ENCODE measurements at regions not wholly inside any gene's neighbourhood (a gene's known extent, or its start where the extent isn't known, plus 50 kb on each side); places are given as distances from the start of the nearest gene placed in this dataset.

GRCh38 chr11:45476126-45476525 is 189.3 kb downstream of the CHST1 start:
- no peak overlapping the region for H4K8ac ChIP-seq (replicated peaks; ENCODE audit: insufficient read length, low read depth, low read length)
- H3K27me3 Mint-ChIP-seq (ENCODE audit: low read depth): peaks cover 13% of the 10 kb centered on the region
- H2BK5ac ChIP-seq (ENCODE audit: insufficient read length, low read length): no peak overlapping the region

More at GRCh38 chr11:45476126-45476525, 189.3 kb downstream of the CHST1 start:
- no peak overlapping the region for H4K5ac ChIP-seq (ENCODE audit: insufficient read length, low read depth, low read length)
- H2BK12ac ChIP-seq (ENCODE audit: insufficient read length, low read depth, low read length): no peak overlapping the region
- H3K23ac ChIP-seq (ENCODE audit: insufficient read length, low read depth, low read length): no peak overlapping the region
- no peaks in the 10 kb centered on the region for H3K79me1 ChIP-seq (ENCODE audit: insufficient read depth, low read depth, low read length, poor library complexity, severe bottlenecking)
- H3K36me3 Mint-ChIP-seq (ENCODE audit: insufficient read depth in 1 of 3, low read depth in 3 of 3): no peaks in the 10 kb centered on the region
- WGBS (ENCODE audit: extremely low coverage, insufficient read length, low lambda C conversion rate): no CpG with 5 or more reads among the region's 2 CpGs
- H3K27ac Mint-ChIP-seq: no peak overlapping the region
- H3K4ac ChIP-seq (ENCODE audit: low read depth, low read length): no peak overlapping the region
- no peak overlapping the region for H3K56ac ChIP-seq (ENCODE audit: insufficient read length, low read depth, low read length)
- H3K18ac ChIP-seq (ENCODE audit: insufficient read length, low read depth, low read length): no peak overlapping the region
- H3K27ac ChIP-seq (ENCODE audit: insufficient read length, low read depth, low read length): no peak overlapping the region
- H2AK5ac ChIP-seq (ENCODE audit: insufficient read length, low read length): no peak overlapping the region
- H3K9me3 Mint-ChIP-seq: no peaks in the 10 kb centered on the region
- H3K9me3 ChIP-seq (ENCODE audit: control insufficient read depth, low read depth, low read length): no peaks in the 10 kb centered on the region
- H4K91ac ChIP-seq (ENCODE audit: insufficient read length, low read depth, low read length): no peak overlapping the region
- no peak overlapping the region for H3K9ac ChIP-seq (ENCODE audit: extremely low read depth, insufficient read length, low read length)
- H2BK15ac ChIP-seq (ENCODE audit: low read depth, low read length): no peak overlapping the region
- H3K14ac ChIP-seq (ENCODE audit: insufficient read depth, low read length): no peak overlapping the region
- H3K4me1 Mint-ChIP-seq: peaks cover 6 to 15% of the 10 kb centered on the region in 2 experiments
- H3K4me2 ChIP-seq (ENCODE audit: insufficient read depth, insufficient read length, low read length): no peak overlapping the region
- H3K23me2 ChIP-seq (ENCODE audit: insufficient read length, low read depth, low read length, poor library complexity, severe bottlenecking): no peaks in the 10 kb centered on the region
- no peak overlapping the region for H2AFZ ChIP-seq (ENCODE audit: low read length)
- no peaks in the 10 kb centered on the region for H4K20me1 ChIP-seq (ENCODE audit: control insufficient read depth, insufficient read depth, insufficient read length)
- TF ChIP-seq CTCF (conservative IDR thresholded peaks at IDR 0.05): no peak
- no peaks in the 10 kb centered on the region for H3K27me3 ChIP-seq (ENCODE audit: insufficient read depth, low read length)
- no peaks in the 10 kb centered on the region for H3K4me1 ChIP-seq (ENCODE audit: insufficient read depth, low read length)
- no peak for DNase-seq
- no peak overlapping the region for H3T11ph ChIP-seq (ENCODE audit: low read length)
- no peak overlapping the region for H3K4me3 Mint-ChIP-seq
- no peak overlapping the region for H2BK20ac ChIP-seq (ENCODE audit: low read depth, low read length, poor library complexity, severe bottlenecking)
- no peak overlapping the region for H2BK120ac ChIP-seq (ENCODE audit: low read depth, low read length, poor library complexity, severe bottlenecking)
- H3K79me2 ChIP-seq (ENCODE audit: insufficient read depth, low read length): no peaks in the 10 kb centered on the region

All from H9 (cell line).